ENCODE measurements at regions not wholly inside any gene's neighbourhood (a gene's known extent, or its start where the extent isn't known, plus 50 kb on each side); places are given as distances from the start of the nearest gene placed in this dataset.

- TF ChIP-seq EP300 (IDR thresholded peaks at IDR 0.05) (no peak), POLR2AphosphoS5 (IDR thresholded peaks at IDR 0.05) (no peak), CTCF (IDR thresholded peaks at IDR 0.05) (no peak), POLR2A (IDR thresholded peaks at IDR 0.05; ENCODE audit: low read depth) (no peak)
- 82% methylated on average over 4 of the region's 4 CpGs for WGBS
- Histone ChIP-seq H3K27ac (replicated peaks in 1 of 4) (no peak overlapping the region), H3K27me3 (no peaks in the 10 kb centered on the region), H3K36me3 (no peaks in the 10 kb centered on the region), H3K9me3 (no peaks in the 10 kb centered on the region), H3K4me3 (no peak overlapping the region), H3K4me1 (peaks cover 0 to 6% (median 0%) of the 10 kb centered on the region in 4 donors)
- intact Hi-C loops (cut with DNase I), result no loop called here
- no peak for DNase-seq (ENCODE audit: extremely low spot score)
Observed at GRCh38 chr7:114788706-114789105, 133.2 kb upstream of the MDFIC start.

GRCh38 chr7:114789161-114789560 lies 132.7 kb upstream of the MDFIC start:
- Histone ChIP-seq H3K9me3 (no peaks in the 10 kb centered on the region), H3K4me3 (no peak overlapping the region), H3K4me1 (peaks cover 0 to 6% (median 0%) of the 10 kb centered on the region in 4 donors), H3K36me3 (no peaks in the 10 kb centered on the region), H3K27ac (replicated peaks in 1 of 4) (no peak overlapping the region), H3K27me3 (no peaks in the 10 kb centered on the region)
- WGBS, result 75% methylated on average over 2 of the region's 2 CpGs
- no peak for DNase-seq (ENCODE audit: extremely low spot score)
- intact Hi-C loops (cut with DNase I), result no loop called here
- TF ChIP-seq POLR2A (IDR thresholded peaks at IDR 0.05; ENCODE audit: low read depth), result no peak
- TF ChIP-seq CTCF (IDR thresholded peaks at IDR 0.05), result no peak
- TF ChIP-seq POLR2AphosphoS5 (IDR thresholded peaks at IDR 0.05), result no peak

- no peak for DNase-seq (ENCODE audit: extremely low spot score)
- intact Hi-C loops (cut with DNase I), result no loop called here
- TF ChIP-seq CTCF (IDR thresholded peaks at IDR 0.05) (no peak), POLR2AphosphoS5 (IDR thresholded peaks at IDR 0.05) (no peak), POLR2A (IDR thresholded peaks at IDR 0.05; ENCODE audit: low read depth) (no peak), EP300 (IDR thresholded peaks at IDR 0.05) (no peak)
- H3K36me3 ChIP-seq, result no peaks in the 10 kb centered on the region
- peaks cover 0 to 6% (median 0%) of the 10 kb centered on the region in 4 donors for H3K4me1 ChIP-seq
- 54% methylated on average over 3 of the region's 3 CpGs for WGBS
- H3K4me3 ChIP-seq, result no peak overlapping the region
- no peak overlapping the region for H3K27ac ChIP-seq (replicated peaks in 1 of 4)
- no peaks in the 10 kb centered on the region for H3K27me3 ChIP-seq
- H3K9me3 ChIP-seq, result no peaks in the 10 kb centered on the region
Observed at GRCh38 chr7:114789871-114790311, 132.0 kb upstream of the MDFIC start.

GRCh38 chr7:114790521-114790920 lies 131.4 kb upstream of the MDFIC start:
- H3K4me3 ChIP-seq, result no peak overlapping the region
- TF ChIP-seq POLR2AphosphoS5 (IDR thresholded peaks at IDR 0.05), result no peak
- H3K27me3 ChIP-seq, result no peaks in the 10 kb centered on the region
- H3K27ac ChIP-seq (replicated peaks in 1 of 4), result no peak overlapping the region
- peaks cover 0 to 11% (median 0%) of the 10 kb centered on the region in 4 donors for H3K4me1 ChIP-seq
- no peaks in the 10 kb centered on the region for H3K36me3 ChIP-seq
- DNase-seq (ENCODE audit: extremely low spot score), result no peak
- WGBS, result 65% methylated on average over 1 of the region's 1 CpG
- H3K9me3 ChIP-seq, result no peaks in the 10 kb centered on the region
- intact Hi-C loops (cut with DNase I), result no loop called here

- Histone ChIP-seq H3K27me3 (no peaks in the 10 kb centered on the region), H3K4me1 (peaks cover 0 to 14% (median 0%) of the 10 kb centered on the region in 4 donors), H3K4me3 (no peak overlapping the region), H3K9me3 (no peaks in the 10 kb centered on the region), H3K36me3 (no peaks in the 10 kb centered on the region), H3K27ac (replicated peaks in 1 of 4) (no peak overlapping the region)
- no peak for TF ChIP-seq POLR2AphosphoS5 (IDR thresholded peaks at IDR 0.05)
- no peak for TF ChIP-seq EP300 (IDR thresholded peaks at IDR 0.05)
- no peak for TF ChIP-seq CTCF (IDR thresholded peaks at IDR 0.05)
- no peak for TF ChIP-seq POLR2A (IDR thresholded peaks at IDR 0.05; ENCODE audit: low read depth)
- intact Hi-C loops (cut with DNase I), result no loop called here
- no peak for DNase-seq (ENCODE audit: extremely low spot score)
- WGBS, result 86% methylated on average over 4 of the region's 4 CpGs
Observed at GRCh38 chr7:114791771-114792170, 130.1 kb upstream of the MDFIC start.
